T-helper 2 cell treated with Interferon-gamma antibody and Interleukin-4, amounts not matched to agents 100 ng/mL and 5 ng/mL, for 36 hours (primary cell): ENCODE measurements at regions not wholly inside any gene's neighbourhood (a gene's known extent, or its start where the extent isn't known, plus 50 kb on each side); places are given as distances from the start of the nearest gene placed in this dataset.

ENCODE experiments used
- intact Hi-C: fragments of 100-400 bp; cut with micrococcal nuclease; formaldehyde crosslinking; loops from one replicate; pipeline ENCODE4 v1.15.1; 2023

- intact Hi-C loops, result no loop called here
Observed at GRCh38 chr12:91861554-91861953, 284.1 kb downstream of the BTG1 start.

GRCh38 chr12:91859347-91859746, 286.3 kb downstream of the BTG1 start:
- intact Hi-C loops, result no loop called here

GRCh38 chr12:91857813-91858542, 287.7 kb downstream of the BTG1 start:
- intact Hi-C loops, result no loop called here

- intact Hi-C loops, result no loop called here
Observed at GRCh38 chr12:91854725-91855124, 290.9 kb downstream of the BTG1 start.

- intact Hi-C loops, result no loop called here
Observed at GRCh38 chr12:91853350-91854127, 292.1 kb downstream of the BTG1 start.

- intact Hi-C loops, result no loop called here
Observed at GRCh38 chr12:91852634-91853033, 293.0 kb downstream of the BTG1 start.

- intact Hi-C loops, result no loop called here
Observed at GRCh38 chr12:91851741-91852477, 293.7 kb downstream of the BTG1 start.

- intact Hi-C loops, result no loop called here
Observed at GRCh38 chr12:91846466-91847055, 299.1 kb downstream of the BTG1 start.

- intact Hi-C loops, result no loop called here
Observed at GRCh38 chr12:91845365-91845764, 300.3 kb downstream of the BTG1 start.

- intact Hi-C loops, result no loop called here
Observed at GRCh38 chr12:91841822-91842221, 303.8 kb downstream of the BTG1 start.

GRCh38 chr12:91836696-91837095, 308.9 kb downstream of the BTG1 start:
- intact Hi-C loops, result no loop called here

GRCh38 chr12:91836264-91836663, 309.4 kb downstream of the BTG1 start:
- intact Hi-C loops, result no loop called here

GRCh38 chr12:91835693-91836092, 310.0 kb downstream of the BTG1 start:
- intact Hi-C loops, result no loop called here

GRCh38 chr12:91833780-91834359, 311.8 kb downstream of the BTG1 start:
- intact Hi-C loops, result no loop called here

GRCh38 chr12:91825999-91826398, 319.6 kb downstream of the BTG1 start:
- intact Hi-C loops, result no loop called here

GRCh38 chr12:91824991-91825390, 320.7 kb downstream of the BTG1 start:
- intact Hi-C loops, result no loop called here

- intact Hi-C loops, result loop anchor here (10.0 kb wide), 2 partner anchors 176 to 836 kb away; no protein-coding TSS in a partner anchor
Observed at GRCh38 chr12:91819132-91819447, 326.6 kb downstream of the BTG1 start.

GRCh38 chr12:91818227-91819131, 327.2 kb downstream of the BTG1 start:
- intact Hi-C loops, result loop anchor here (10.0 kb wide), 2 partner anchors 176 to 836 kb away; no protein-coding TSS in a partner anchor

- intact Hi-C loops, result loop anchor here (10.0 kb wide), 2 partner anchors 177 to 837 kb away; no protein-coding TSS in a partner anchor
Observed at GRCh38 chr12:91817517-91817916, 328.1 kb downstream of the BTG1 start.

GRCh38 chr12:91813701-91814100, 331.9 kb downstream of the BTG1 start:
- intact Hi-C loops, result loop anchor here (5.0 to 10.0 kb wide), 5 partner anchors 181 to 841 kb away; no protein-coding TSS in a partner anchor
